ENCODE measurements at regions not wholly inside any gene's neighbourhood (a gene's known extent, or its start where the extent isn't known, plus 50 kb on each side); places are given as distances from the start of the nearest gene placed in this dataset.
"Not testable (repeated sequence)": the region's sequence is repeated elsewhere in the genome, so short reads cannot be mapped to it uniquely, and the experiment has no call there.

DNA sequence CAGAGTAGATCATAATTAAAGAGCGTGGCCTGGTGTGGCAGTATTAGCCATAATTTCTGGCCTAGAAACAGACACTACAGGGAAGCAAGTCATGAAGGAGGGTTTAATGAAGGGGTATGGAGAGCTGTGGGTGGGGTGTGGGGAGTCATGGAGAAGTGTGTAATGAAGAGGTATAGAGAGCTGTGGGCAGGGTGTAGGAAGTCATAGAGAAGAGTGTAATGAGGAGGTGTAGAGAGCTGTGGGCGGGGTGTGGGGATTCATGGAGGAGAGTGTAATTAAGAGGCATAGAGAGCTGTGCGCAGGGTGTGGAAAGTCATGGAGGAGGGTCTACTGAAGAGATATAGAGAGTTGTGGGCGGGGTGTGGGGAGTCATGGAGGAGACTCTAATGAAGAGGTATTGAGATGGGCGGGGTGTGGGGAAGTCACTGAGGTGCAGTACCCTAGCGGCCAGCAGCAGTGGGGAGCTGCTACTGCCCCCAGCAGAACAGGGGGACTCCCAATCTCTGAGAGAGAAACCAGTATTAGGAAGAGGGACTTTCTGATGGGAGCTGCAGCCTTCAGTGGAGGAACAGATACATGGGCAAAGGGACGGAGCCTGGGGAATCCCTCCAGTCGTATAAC lies 145.4 kb upstream of the FOXA2 start:
- H3K4me1 ChIP-seq (ENCODE audit: control insufficient read depth in 1 of 2, insufficient read depth in 2 of 2, low read length in 2 of 2), result no peaks in the 10 kb centered on the region
- no peak overlapping the region for H3K27ac ChIP-seq (ENCODE audit: low read depth, low read length)
- H3K9me3 ChIP-seq (ENCODE audit: control insufficient read depth in 1 of 2, low read length in 2 of 2), result no peaks in the 10 kb centered on the region
- no peaks in the 10 kb centered on the region for H3K36me3 ChIP-seq (ENCODE audit: control insufficient read depth in 1 of 2, insufficient read depth in 2 of 2, low read length in 2 of 2)
- no peaks in the 10 kb centered on the region for H3K27me3 ChIP-seq (ENCODE audit: control insufficient read depth in 1 of 2, insufficient read depth in 2 of 2, low read length in 2 of 2)
- H3K9ac ChIP-seq (ENCODE audit: low read depth in 1 of 2, low read length in 2 of 2), result no peak overlapping the region
- no peak overlapping the region for H3K4me3 ChIP-seq (ENCODE audit: low read depth in 1 of 2, low read length in 2 of 2)

DNA sequence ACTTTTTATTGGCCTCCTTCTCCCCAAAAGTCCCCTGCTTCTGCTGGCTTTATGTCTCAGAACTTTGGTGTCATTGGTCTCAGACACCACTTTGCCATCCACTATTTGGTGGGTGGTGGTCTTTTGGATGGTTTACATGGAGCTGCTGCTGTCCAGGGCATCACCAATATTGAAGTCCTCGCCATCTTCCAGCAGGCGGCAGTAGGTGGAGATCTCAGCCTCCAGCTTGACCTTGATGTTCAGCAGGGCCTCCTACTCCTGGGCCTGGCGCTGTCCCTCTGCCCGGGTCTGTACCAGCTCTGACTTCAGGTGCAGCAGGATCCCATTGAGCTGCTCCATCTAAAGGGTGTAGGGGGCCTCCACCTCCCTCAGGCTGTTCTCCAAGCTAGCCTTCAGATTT lies 148.4 kb upstream of the FOXA2 start:
- Histone ChIP-seq H3K4me1 (ENCODE audit: control insufficient read depth in 1 of 2, insufficient read depth in 2 of 2, low read length in 2 of 2) (no peaks in the 10 kb centered on the region), H3K27me3 (ENCODE audit: control insufficient read depth in 1 of 2, insufficient read depth in 2 of 2, low read length in 2 of 2) (no peaks in the 10 kb centered on the region), H3K36me3 (ENCODE audit: control insufficient read depth in 1 of 2, insufficient read depth in 2 of 2, low read length in 2 of 2) (no peaks in the 10 kb centered on the region), H3K27ac (ENCODE audit: low read depth, low read length) (no peak overlapping the region), H3K9me3 (ENCODE audit: control insufficient read depth in 1 of 2, low read length in 2 of 2) (no peaks in the 10 kb centered on the region), H3K9ac (ENCODE audit: low read depth in 1 of 2, low read length in 2 of 2) (no peak overlapping the region), H3K4me3 (ENCODE audit: low read depth in 1 of 2, low read length in 2 of 2) (no peak overlapping the region)

DNA sequence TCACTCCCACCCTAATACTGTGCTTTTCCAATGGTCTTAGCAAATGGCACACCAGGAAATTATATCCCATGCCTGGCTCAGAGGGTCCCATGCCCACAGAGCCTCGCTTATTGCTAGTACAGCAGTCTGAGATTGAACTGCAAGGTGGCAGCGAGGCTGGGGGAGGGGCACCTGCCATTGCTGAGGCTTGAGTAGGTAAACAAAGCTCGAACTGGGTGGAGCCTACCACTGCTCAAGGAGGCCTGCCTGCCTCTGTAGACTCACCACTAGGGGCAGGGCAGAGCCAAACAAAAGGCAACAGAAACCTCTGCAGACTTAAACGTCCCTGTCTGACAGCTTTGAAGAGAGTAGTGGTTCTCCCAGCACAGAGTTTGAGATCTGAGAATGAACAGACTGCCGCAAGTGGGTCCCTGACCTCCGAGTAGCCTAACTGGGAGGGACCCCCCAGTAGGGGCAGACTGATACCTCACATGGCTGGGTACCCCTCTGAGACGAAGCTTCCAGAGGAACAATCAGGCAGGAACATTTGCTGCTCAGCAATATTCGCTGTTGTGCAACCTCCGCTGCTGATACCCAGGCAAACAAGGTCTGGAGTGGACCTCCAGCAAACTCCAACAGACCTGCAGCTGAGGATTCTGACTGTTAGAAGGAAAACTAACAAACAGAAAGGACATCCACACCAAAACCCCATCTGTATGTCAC lies 150.7 kb upstream of the FOXA2 start:
- H3K4me3 ChIP-seq (ENCODE audit: low read depth in 1 of 2, low read length in 2 of 2); H3K36me3 ChIP-seq (ENCODE audit: control insufficient read depth in 1 of 2, insufficient read depth in 2 of 2, low read length in 2 of 2); H3K27me3 ChIP-seq (ENCODE audit: control insufficient read depth in 1 of 2, insufficient read depth in 2 of 2, low read length in 2 of 2); H3K27ac ChIP-seq (ENCODE audit: low read depth, low read length); H3K9ac ChIP-seq (ENCODE audit: low read depth in 1 of 2, low read length in 2 of 2); H3K4me1 ChIP-seq (ENCODE audit: control insufficient read depth in 1 of 2, insufficient read depth in 2 of 2, low read length in 2 of 2); H3K9me3 ChIP-seq (ENCODE audit: control insufficient read depth in 1 of 2, low read length in 2 of 2): not testable (repeated sequence)

DNA sequence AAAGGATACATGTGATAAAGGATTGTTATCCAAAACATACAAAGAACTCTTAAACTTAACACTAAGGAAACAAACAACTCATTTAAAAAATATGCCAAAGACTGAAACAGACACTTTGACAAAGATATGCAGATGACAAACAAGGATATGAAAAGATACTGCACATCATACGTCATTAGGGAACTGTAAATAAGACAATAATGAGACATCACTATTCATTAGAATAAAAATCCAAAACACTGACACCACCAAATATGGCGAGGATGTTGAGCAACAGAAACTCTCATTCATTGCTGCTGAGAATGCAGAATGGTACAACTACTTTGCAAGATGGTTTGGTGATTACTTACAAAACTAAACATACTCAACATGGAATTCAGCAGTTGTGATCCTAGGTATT lies 156.5 kb upstream of the FOXA2 start:
- Histone ChIP-seq H3K4me3 (ENCODE audit: low read depth in 1 of 2, low read length in 2 of 2) (no peak overlapping the region), H3K36me3 (ENCODE audit: control insufficient read depth in 1 of 2, insufficient read depth in 2 of 2, low read length in 2 of 2) (no peaks in the 10 kb centered on the region), H3K9me3 (ENCODE audit: control insufficient read depth in 1 of 2, low read length in 2 of 2) (no peaks in the 10 kb centered on the region), H3K27me3 (ENCODE audit: control insufficient read depth in 1 of 2, insufficient read depth in 2 of 2, low read length in 2 of 2) (no peaks in the 10 kb centered on the region), H3K4me1 (ENCODE audit: control insufficient read depth in 1 of 2, insufficient read depth in 2 of 2, low read length in 2 of 2) (no peaks in the 10 kb centered on the region), H3K9ac (ENCODE audit: low read depth in 1 of 2, low read length in 2 of 2) (no peak overlapping the region), H3K27ac (ENCODE audit: low read depth, low read length) (no peak overlapping the region)

DNA sequence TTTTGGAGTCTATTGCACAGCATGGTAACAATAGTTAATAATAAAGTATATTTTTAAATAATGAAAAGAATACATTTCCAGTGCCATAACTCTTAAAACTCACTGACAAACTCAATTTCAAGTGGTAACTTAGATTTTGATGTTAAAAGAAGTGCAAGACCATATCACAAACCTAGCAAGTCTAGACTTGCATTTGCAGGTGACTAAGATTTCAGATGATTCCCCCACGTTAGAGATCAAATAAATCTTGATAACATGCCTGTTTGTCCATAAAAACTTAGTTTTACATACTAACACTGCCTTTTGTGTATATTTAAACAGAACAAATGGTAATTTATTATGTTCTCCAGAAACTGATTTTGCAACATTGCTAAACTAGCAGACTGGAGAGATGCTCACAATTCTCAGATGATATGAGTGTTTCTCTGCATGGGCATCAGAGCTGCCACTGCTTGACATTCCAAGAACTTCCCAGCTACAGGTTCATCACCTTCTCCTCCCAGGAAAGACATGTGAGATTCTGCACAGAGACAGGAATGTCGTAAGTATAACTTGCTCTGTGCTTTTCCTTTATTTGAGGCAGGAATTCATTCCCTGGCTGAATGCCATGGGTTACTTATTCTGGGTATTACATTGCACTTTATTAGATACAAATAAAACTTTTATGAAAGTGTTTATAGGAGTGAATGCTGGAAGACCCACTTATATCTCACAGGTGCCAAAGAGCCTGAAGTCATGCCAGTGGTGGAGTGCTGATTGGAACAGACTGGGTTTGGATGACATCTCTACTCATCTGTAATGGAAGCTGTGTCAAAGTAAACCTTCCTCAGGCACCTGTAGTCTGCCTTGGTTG lies 160.2 kb upstream of the FOXA2 start:
- H3K36me3 ChIP-seq (ENCODE audit: control insufficient read depth in 1 of 2, insufficient read depth in 2 of 2, low read length in 2 of 2), result no peaks in the 10 kb centered on the region
- no peak overlapping the region for H3K4me3 ChIP-seq (ENCODE audit: low read depth in 1 of 2, low read length in 2 of 2)
- H3K9ac ChIP-seq (ENCODE audit: low read depth in 1 of 2, low read length in 2 of 2), result no peak overlapping the region
- H3K27me3 ChIP-seq (ENCODE audit: control insufficient read depth in 1 of 2, insufficient read depth in 2 of 2, low read length in 2 of 2), result no peaks in the 10 kb centered on the region
- no peaks in the 10 kb centered on the region for H3K4me1 ChIP-seq (ENCODE audit: control insufficient read depth in 1 of 2, insufficient read depth in 2 of 2, low read length in 2 of 2)
- no peak overlapping the region for H3K27ac ChIP-seq (ENCODE audit: low read depth, low read length)
- H3K9me3 ChIP-seq (ENCODE audit: control insufficient read depth in 1 of 2, low read length in 2 of 2), result no peaks in the 10 kb centered on the region

DNA sequence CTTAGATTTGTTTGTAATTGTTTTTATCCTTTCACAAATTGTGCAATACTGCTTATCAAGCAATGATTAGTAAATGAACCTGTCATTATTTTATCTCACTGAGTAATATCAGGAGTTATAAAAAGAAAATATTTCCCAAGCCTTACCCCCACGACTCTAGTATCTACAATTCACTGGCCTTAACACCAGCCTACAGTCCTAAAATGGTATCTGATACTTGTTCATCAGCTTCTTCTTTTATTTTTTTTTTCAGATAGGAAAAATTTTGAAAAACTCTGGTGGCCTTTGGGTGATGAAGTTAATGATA lies 160.8 kb upstream of the FOXA2 start:
- Histone ChIP-seq H3K9me3 (ENCODE audit: control insufficient read depth in 1 of 2, low read length in 2 of 2) (no peaks in the 10 kb centered on the region), H3K27ac (ENCODE audit: low read depth, low read length) (no peak overlapping the region), H3K27me3 (ENCODE audit: control insufficient read depth in 1 of 2, insufficient read depth in 2 of 2, low read length in 2 of 2) (no peaks in the 10 kb centered on the region), H3K4me1 (ENCODE audit: control insufficient read depth in 1 of 2, insufficient read depth in 2 of 2, low read length in 2 of 2) (no peaks in the 10 kb centered on the region), H3K36me3 (ENCODE audit: control insufficient read depth in 1 of 2, insufficient read depth in 2 of 2, low read length in 2 of 2) (no peaks in the 10 kb centered on the region), H3K9ac (ENCODE audit: low read depth in 1 of 2, low read length in 2 of 2) (no peak overlapping the region), H3K4me3 (ENCODE audit: low read depth in 1 of 2, low read length in 2 of 2) (no peak overlapping the region)

DNA sequence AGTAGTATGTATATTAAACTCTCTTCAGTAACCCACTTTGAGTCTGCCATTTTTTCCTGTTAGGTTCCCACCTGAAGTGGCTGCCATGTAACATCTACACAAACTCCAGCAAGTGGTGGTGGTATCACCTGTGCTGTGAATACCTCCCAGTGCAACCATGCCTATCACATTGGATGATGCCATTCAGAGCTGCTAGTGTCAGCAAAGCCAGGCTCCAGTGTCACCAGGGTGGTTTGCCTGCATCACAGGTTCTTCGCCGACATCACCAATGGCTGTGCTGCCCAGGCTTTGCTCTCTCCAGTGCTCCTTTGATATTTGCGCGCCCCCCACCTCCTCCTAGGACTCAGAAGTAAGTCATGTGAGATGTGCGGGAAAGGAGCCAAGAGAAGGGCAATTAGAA lies 162.6 kb upstream of the FOXA2 start:
- no peaks in the 10 kb centered on the region for H3K4me1 ChIP-seq (ENCODE audit: control insufficient read depth in 1 of 2, insufficient read depth in 2 of 2, low read length in 2 of 2)
- H3K9me3 ChIP-seq (ENCODE audit: control insufficient read depth in 1 of 2, low read length in 2 of 2), result no peaks in the 10 kb centered on the region
- H3K36me3 ChIP-seq (ENCODE audit: control insufficient read depth in 1 of 2, insufficient read depth in 2 of 2, low read length in 2 of 2), result no peaks in the 10 kb centered on the region
- no peak overlapping the region for H3K27ac ChIP-seq (ENCODE audit: low read depth, low read length)
- H3K9ac ChIP-seq (ENCODE audit: low read depth in 1 of 2, low read length in 2 of 2), result no peak overlapping the region
- H3K4me3 ChIP-seq (ENCODE audit: low read depth in 1 of 2, low read length in 2 of 2), result no peak overlapping the region
- no peaks in the 10 kb centered on the region for H3K27me3 ChIP-seq (ENCODE audit: control insufficient read depth in 1 of 2, insufficient read depth in 2 of 2, low read length in 2 of 2)

DNA sequence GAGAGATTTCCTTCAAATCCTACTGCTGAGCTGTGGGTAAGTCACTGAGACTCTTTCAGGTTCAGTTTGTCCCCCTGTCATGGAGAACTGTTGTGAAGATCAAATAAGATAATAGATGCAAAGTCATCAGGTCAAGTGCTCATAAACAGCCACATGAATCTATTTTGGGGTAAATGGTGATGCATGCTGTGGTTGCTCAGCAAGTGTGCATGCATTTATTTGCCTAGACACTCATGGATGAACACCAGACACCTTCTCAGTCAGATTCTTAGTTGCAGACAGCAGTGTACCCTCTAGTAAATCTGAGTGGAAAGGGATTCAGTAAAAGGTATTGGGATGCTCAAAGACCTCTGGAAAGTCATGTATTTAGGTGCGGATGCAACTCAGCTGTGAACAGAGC lies 168.0 kb upstream of the FOXA2 start:
- Histone ChIP-seq H3K9me3 (ENCODE audit: control insufficient read depth in 1 of 2, low read length in 2 of 2) (no peaks in the 10 kb centered on the region), H3K27ac (ENCODE audit: low read depth, low read length) (no peak overlapping the region), H3K36me3 (ENCODE audit: control insufficient read depth in 1 of 2, insufficient read depth in 2 of 2, low read length in 2 of 2) (no peaks in the 10 kb centered on the region), H3K9ac (ENCODE audit: low read depth in 1 of 2, low read length in 2 of 2) (no peak overlapping the region), H3K4me1 (ENCODE audit: control insufficient read depth in 1 of 2, insufficient read depth in 2 of 2, low read length in 2 of 2) (no peaks in the 10 kb centered on the region), H3K4me3 (ENCODE audit: low read depth in 1 of 2, low read length in 2 of 2) (no peak overlapping the region), H3K27me3 (ENCODE audit: control insufficient read depth in 1 of 2, insufficient read depth in 2 of 2, low read length in 2 of 2) (no peaks in the 10 kb centered on the region)

DNA sequence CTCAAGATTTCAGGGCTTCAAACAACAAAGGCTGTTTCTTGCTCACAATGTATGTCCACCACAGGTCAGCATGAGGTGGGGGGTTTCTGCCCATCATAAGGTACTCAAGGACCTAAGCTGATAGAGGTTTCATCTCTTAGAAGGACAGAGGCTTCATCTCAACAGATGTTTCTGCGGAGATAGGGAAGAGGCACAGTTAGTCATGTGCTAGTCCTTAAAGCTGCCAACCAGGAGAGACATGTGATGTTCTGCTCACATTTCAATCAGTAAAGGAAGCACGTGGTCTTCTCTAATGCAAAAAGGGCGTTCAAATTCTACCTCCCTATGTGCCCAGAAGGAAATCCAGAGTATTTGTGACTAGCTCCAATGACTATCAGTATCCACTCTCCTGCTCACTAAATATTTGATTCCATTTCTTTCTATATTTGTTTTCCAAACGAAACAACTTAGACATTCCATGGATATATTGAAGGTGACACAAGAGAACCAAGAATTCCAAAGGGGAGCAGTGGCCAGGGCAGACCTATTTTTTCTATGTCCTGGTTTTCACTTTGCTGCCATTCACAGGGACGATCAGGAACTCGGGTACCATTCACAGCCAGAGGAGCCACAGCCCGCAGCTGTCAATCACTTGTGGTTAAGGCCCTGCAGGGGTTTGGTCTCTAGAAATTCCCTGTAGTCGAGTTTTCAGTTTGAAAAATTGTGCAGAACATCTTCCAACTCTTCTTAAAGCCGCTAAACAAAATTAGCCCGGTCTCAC lies 173.2 kb upstream of the FOXA2 start:
- no peak overlapping the region for H3K4me3 ChIP-seq (ENCODE audit: low read depth in 1 of 2, low read length in 2 of 2)
- H3K4me1 ChIP-seq (ENCODE audit: control insufficient read depth in 1 of 2, insufficient read depth in 2 of 2, low read length in 2 of 2), result no peaks in the 10 kb centered on the region
- H3K9ac ChIP-seq (ENCODE audit: low read depth in 1 of 2, low read length in 2 of 2), result no peak overlapping the region
- H3K36me3 ChIP-seq (ENCODE audit: control insufficient read depth in 1 of 2, insufficient read depth in 2 of 2, low read length in 2 of 2), result no peaks in the 10 kb centered on the region
- H3K27ac ChIP-seq (ENCODE audit: low read depth, low read length), result no peak overlapping the region
- no peaks in the 10 kb centered on the region for H3K9me3 ChIP-seq (ENCODE audit: control insufficient read depth in 1 of 2, low read length in 2 of 2)
- H3K27me3 ChIP-seq (ENCODE audit: control insufficient read depth in 1 of 2, insufficient read depth in 2 of 2, low read length in 2 of 2), result no peaks in the 10 kb centered on the region

DNA sequence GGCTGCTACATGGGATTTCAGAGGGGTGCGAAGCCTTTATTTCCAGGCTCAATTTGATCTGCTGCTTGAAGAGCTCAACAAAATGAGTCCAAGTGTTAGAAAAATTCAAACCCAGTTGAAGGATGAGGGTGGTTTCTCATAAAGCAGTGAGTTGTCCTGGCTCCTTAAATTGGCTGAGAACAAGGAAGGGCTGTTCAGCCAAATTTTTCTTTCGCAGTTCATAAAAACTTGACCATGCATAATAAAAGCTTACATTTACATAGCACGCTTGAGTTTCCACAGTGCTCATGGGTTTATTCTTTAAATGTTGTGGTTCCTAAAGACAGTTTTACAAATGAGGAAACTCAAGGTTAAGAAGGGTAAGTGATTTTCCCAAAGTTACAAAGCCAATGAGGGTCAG lies 174.4 kb upstream of the FOXA2 start:
- H3K27ac ChIP-seq (ENCODE audit: low read depth, low read length), result no peak overlapping the region
- no peaks in the 10 kb centered on the region for H3K27me3 ChIP-seq (ENCODE audit: control insufficient read depth in 1 of 2, insufficient read depth in 2 of 2, low read length in 2 of 2)
- no peaks in the 10 kb centered on the region for H3K9me3 ChIP-seq (ENCODE audit: control insufficient read depth in 1 of 2, low read length in 2 of 2)
- H3K4me1 ChIP-seq (ENCODE audit: control insufficient read depth in 1 of 2, insufficient read depth in 2 of 2, low read length in 2 of 2), result no peaks in the 10 kb centered on the region
- H3K9ac ChIP-seq (ENCODE audit: low read depth in 1 of 2, low read length in 2 of 2), result no peak overlapping the region
- no peak overlapping the region for H3K4me3 ChIP-seq (ENCODE audit: low read depth in 1 of 2, low read length in 2 of 2)
- H3K36me3 ChIP-seq (ENCODE audit: control insufficient read depth in 1 of 2, insufficient read depth in 2 of 2, low read length in 2 of 2), result no peaks in the 10 kb centered on the region
